CD4-positive, alpha-beta T cell treated with Interleukin-6 at 100 ng/mL for 8 hours (primary cell): ENCODE measurements at regions not wholly inside any gene's neighbourhood (a gene's known extent, or its start where the extent isn't known, plus 50 kb on each side); places are given as distances from the start of the nearest gene placed in this dataset.
"Not testable (repeated sequence)": the region's sequence is repeated elsewhere in the genome, so short reads cannot be mapped to it uniquely, and the experiment has no call there.

Experiments
- DNase-seq: peaks from one replicate; pipeline ENCODE4 v3.0.0-alpha.2; 2020; ENCODE audit warnings: mixed read lengths, low spot score

DNA sequence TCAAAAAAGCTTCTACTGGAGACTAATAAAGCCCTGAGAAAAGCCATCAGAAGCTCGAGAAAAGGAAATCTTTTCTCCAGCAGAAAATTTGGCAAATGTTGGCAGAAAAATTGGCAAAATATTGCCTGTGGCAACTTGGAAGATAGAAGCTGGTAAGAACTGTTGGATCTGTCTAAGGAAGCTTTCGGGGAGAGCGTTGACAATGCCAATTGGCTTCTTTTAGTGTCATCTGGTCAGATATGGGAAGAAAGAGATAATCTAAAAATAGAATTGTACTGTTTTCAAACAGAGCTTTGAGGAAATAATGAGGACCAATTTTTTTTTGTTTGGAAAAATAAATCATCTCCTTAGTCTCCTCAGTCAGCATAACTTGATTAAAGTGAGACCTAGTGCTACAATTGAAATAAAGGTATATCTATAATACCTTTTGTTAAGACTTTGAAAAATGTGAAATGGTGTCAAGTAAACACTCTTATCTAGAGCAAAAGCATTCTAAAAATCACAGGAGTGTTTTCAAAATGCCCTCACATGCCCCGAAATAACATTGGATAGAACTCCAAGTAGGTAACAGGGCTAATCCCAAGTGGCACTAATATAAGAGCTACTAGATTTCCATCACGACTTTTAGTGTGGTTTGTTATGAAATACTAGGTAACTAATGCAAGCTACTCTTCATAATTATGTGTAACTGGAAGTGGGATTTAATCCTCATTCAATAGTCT lies 882.2 kb upstream of the B3GALT2 start:
- no peak for DNase-seq

DNA sequence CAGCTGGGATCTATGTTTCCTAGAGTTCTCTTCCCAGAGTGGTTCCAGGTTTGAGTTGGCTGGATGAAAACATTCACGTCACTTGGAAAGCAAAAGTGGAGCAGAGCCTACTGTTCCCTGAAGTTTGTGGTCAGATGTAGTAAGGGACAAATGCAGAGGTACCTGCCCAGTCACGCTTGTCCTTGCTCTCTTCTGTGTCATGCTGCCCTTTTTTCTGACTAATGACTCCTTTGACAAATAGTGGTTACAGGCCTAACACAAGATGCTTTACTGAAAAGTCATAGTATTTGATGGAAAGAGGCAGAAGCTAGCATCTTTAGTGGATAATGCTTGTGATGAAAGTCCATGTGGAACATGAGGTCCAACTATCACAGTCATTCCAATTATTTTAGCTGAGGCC lies 881.4 kb upstream of the B3GALT2 start:
- DNase-seq, result no peak

DNA sequence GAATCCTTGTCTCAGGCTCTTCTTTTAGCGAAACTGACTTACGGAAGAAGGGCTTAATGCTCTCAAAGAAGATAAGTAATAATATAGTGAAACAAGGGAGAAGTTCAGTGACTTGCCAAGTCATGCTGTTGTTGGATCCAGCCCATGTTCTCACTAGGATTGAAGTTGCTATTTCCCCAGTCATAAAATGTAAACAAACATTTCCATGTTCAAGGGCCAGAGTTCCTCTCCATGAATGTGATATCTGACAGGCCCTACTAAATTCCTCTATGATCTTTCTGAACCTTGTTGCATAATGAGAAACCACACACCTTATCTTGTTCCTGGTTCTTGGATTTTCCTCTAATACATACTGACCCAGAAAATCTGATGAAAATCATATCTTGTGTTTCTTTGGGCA lies 876.5 kb upstream of the B3GALT2 start:
- DNase-seq, result no peak

DNA sequence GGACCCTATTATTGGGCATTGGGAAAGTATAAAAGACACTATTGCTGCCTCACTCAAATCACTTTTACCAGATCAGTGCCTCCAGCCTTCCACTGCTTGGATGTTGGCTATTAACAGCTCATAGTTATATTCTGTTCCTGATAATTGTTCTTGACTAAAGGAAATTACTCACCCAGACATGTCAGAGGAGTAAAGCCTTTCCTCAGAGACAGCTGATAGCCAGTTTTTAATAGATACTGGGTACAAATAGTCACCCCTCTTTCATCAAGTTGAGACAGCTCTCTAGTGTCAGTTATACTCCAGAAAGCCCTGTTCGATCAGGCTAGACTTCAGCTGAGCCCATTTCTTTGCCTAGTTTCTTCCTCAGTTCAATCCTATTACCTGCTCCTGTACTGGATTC lies 876.1 kb upstream of the B3GALT2 start:
- DNase-seq, result no peak

DNA sequence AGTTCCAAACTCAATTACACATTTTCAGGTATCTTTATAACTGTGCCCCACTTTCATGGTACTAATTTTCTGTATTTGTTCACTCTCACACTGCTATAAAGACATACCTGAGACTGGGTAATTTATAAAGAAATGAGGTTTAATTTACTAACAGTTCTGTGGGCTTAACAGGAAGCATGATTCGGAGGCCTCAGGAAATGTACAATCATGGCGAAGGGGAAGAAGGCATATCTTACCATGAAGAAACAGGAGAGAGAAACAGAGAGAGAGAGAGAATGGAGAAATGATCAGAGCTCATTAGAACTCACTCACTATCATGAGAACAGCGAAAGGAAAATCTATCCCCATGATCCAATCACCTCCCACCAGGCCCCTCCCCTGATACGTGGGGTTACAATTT lies 874.1 kb upstream of the B3GALT2 start:
- no peak for DNase-seq

DNA sequence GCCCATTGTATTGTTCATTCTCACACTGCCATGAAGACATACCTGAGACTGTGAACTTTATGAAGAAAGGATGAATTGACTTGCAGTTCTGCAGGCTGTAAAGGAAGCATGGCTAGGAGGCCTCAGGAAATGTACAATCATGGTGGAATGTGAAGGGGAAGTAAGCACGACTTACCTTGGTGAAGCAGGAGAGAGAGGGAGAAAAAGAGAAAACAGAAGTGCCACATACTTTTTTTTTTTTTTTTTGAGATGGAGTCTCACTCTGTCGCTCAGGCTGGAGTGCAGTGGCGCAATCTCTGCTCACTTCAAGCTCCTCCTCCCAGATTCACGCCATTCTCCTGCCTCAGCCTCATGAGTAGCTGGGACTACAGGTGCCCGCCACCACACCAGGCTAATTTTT lies 871.9 kb upstream of the B3GALT2 start:
- not testable (repeated sequence) for DNase-seq

DNA sequence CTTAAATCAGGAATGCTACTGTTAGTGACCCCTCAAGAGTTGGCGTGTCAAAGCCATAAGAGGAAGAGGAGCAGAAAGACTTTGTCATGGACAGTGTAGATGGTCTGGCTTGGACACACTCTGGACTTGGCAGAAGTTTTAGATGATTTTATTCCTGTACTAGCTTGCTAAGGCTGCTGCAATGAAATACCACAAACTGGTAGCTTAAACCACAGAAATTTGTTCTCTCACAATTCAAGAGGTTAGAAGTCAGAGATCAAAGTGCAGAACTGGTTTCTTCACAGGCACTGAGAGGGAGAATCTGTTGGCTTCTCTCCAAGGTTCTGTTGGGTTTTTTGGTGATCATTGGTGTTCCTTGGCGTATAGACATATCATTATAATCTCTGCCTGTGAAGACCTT lies 869.8 kb upstream of the B3GALT2 start:
- peak; percentile 82 for DNase-seq

DNA sequence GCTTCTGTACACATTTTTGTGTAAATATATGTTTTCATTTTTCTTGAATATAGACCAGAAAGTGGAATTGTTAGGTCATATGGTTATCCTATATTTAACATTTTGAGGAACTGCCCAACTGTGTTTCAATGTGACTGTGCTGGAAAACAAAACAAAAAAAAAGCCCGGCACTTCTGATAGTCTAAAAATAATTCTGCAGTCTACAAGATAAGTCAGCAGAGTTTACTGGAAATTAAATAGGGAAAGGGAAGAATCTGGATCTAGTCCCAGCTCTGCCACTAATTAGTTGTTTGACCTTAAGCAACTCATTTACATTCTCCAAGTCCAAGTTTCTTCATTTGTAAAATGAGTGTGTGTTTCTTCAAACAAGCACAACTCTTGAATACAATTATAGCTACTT lies 869.1 kb upstream of the B3GALT2 start:
- no peak for DNase-seq

DNA sequence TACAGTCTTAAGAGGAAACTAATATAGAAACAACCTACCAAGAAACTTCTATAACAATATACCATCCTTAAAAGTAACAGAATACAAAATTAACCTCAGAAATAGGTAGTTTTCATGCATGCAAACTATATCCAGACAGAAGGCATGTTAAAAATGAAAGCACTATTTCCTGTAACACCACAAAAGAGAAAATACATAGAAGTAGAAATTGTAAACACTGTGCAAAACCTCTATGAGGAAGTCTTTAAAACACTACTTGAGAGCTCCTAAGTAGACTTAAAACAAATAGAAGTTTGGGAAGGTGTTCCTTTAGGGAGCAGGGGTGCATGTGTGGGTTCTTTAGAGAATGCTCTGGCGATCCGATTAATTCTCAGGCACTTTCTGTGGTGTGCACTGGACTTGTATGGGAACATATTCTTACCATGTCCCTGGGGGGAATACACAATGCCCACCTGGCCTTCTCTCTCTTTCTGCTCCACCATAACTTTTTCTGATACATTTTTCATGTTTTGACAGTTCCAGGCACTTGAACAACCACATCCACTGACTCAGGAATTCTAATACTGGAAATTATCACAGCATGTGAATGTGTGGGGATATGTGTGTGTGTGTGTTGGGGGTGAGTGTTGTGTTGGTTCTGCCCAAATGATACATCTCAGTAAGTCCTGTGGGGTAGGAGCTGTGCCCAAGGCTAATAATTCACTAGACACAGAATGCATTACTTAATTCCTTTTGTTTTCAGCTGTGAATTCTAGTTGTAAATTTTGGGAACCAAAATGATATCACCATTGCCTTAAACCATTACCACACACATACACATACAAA lies 866.3 kb upstream of the B3GALT2 start:
- peak; percentile 21 for DNase-seq

DNA sequence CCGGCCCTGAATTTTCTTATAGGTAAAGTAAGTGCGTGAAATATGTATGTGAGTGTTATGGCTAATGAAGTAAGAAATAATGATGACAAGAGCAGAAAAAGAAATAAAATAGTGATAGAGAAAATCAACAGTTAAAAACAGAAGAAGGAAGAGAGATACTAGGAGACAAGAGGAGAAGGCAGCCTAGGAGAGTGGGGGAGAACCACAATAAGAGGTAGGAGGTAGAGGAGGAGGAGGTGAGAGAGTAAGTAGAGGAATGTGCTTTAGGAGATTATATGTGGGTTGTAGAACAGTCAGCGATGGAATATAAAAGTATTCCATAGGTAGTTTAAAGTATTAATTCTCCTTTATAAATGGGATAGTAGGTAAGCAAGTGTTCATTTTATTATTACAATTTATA lies 861.5 kb upstream of the B3GALT2 start:
- DNase-seq, result no peak

DNA sequence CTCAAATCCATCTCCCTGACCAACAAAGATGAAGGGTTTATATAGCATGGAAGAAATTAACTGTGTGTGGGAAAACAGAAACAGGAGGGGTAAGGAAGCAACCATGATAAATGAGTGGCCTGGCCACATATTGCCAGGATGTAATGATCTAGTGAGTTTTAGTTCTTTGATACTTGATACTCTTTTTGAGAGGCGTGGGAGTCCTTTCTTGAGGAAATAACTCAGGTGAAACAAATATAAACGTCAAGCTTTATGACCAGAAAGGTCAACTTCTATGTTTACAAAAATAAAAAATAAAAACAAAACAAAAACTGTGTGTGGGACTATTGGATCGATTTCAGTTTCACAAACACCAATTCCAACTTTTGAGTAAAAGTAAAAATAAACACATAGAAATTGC lies 860.8 kb upstream of the B3GALT2 start:
- no peak for DNase-seq

DNA sequence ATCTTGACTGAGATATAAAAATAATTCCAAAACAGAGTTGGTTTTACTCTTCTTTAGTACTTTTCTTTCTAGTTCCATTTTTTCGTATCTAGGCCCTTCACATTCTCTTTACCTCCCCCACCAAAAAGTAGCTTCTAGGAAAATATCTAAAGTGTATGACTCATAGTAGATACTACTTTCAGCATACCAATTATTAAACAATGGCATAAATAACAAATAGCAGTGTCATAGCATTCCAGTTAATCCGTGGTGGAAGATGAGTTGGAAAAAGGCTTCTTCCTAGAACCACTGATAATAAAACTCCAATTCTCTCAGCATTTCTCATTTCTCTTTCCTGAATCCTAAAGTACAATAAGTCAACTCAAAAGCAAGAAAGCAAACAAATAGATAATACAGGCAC lies 859.0 kb upstream of the B3GALT2 start:
- DNase-seq, result no peak

DNA sequence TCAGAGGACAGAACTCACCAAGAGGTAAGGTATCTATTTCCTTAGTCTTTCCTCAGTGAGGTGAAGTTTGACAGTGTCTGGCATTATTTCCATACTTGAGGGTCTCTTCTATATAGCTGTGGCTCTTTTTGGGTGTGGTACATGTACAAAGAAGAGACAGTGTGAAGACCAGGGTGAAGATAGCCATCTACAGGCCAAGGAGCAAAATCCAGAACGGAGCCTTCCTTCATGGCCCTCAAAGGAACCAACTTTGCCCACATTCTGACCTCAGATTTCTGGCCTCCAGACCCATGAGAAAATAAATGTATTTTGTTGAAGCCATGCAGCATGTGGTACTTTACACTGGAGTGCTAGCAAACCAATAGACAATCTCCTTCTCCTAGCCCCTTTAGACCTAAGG lies 858.5 kb upstream of the B3GALT2 start:
- DNase-seq, result no peak

DNA sequence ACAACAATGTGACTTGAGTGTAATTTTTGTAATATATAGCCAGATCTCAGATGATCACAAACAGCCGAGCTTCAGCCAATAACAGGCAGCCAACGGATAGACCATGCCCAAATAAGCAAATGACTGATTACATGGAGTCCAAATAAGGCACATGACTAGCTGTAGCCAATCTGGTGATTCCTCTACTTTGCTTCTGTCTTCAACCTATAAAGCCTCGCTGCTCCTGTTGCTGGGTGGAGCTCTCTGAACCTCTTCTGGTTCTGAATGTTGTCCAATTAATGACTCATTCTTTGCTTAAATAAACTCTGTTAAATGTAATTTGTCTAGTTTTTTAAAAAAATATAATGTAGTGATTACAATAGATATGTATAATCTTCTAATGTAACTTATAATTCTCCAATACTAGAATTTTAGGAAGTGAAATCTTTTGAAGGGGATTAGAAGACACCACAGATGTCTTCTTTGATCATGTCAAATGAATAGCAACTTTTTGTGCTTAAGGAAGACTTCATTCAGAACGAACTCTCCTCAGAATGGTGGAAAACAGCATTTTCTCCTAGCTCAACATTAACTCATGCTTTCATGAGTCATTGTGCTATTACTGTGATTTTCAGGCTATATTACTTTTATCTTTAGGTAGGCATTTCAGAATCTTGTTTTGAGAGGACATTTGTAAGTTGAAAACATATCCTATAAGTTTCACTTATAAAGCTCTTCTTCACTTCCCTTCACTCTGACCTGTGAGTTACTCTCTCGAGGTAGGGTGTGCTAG lies 857.8 kb upstream of the B3GALT2 start:
- no peak for DNase-seq

DNA sequence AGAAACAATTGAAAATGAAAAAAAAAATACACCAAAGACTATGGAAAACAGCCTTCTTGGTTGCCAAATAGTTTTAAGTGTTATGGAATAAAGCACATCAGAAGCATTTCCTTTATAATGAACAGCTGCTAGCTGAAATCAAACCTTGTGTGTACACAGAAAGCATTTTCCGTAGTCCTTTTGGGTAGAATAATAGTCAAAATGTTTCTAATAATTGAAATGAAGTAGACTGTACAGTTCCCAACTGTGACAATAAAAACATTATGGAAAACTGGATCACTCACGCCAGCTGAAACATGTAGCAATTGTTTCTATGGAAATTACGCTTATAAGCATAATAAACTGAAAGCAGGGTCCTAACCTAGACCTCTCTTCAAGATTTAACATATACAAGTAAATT lies 856.3 kb upstream of the B3GALT2 start:
- no peak for DNase-seq

DNA sequence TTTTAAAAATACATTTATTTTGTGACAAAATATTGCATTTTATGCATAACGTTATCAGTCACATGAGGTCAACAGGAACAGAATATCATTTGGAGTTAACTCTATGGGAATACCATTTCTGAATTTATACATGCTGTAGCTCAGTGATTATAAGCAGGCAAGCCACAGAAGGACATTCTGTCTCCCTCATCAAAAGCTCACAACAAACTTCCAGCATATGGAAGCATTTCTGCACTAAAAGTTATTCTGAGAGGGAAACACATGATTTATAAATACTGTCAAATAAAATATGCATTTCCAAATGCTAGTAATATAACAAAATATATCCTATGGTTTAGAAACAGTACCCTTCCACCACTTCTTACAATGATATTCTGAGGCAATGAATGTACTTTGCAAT lies 854.1 kb upstream of the B3GALT2 start:
- no peak for DNase-seq

DNA sequence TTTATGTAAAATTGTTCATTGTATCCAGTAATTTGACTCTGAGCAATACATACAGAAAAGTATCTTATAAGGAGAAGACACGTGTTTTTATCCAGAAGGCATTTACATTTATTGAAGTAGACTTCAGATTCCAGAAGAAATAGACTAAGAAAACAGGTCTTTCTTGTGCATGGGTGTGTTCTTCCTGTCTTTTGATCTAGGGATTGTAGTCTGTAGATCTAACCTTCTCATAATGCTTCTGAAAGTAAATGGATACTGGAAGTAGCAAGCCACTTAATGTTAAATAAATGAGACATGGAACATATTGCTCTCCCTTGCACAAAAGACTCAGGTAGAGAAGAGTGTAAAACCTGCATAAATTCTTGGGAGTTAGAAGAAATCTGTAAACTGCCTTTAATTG lies 853.2 kb upstream of the B3GALT2 start:
- no peak for DNase-seq

DNA sequence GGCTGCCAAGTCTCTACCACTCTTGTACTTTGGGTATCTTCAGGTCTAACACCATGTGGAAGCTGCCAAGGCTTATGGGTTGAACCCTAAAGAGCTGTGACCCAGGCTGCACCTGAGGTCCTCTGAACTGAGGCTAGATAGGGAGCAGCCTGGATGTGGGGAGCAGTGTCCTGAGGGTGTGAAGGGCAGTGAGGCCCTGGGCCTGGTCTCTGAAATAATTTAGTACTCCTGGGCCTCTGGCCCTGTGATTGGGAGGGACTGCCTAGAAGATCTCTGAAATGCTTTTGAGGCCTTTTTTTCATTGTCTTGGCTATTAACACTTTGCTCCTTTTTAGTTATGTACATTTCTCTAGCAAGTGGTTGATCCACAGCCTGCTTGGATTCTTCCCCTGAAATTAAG lies 847.2 kb upstream of the B3GALT2 start:
- DNase-seq, result no peak

DNA sequence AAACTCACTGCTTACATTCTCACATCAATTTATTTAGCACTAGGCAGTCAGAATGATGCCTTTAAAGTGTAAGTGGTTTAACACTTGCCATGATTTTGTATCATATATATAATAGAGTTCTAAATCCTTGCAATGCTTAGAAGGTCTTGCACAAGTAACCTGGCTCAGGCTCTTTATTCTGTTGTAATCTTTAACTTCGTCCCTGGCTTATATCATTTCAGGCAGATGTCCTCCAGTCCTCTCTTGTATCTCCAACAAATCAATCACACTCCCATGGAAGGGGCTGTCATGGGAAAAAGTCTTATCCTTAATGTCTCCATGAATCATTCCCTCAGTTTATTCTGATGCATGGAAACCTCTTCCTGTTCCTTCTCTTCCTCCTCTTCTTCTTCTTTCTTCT lies 841.6 kb upstream of the B3GALT2 start:
- DNase-seq, result no peak

DNA sequence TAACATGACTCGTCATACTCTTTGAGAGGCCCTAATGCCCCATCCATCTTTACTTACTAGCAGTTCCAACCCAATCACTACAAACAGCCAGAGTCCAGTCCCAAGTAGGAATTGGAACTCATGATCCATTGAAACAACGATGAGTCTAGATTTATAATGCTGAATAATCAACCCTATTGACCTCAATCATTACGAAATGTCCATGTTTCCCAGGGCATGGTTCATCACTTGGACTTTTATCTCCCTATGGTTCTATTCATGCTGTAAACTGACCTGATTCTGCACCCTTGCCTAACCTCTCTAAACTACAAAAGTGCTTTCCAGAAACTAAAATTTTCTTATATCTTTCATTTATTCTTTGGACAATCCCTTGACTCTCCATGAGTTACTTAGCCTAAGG lies 840.0 kb upstream of the B3GALT2 start:
- DNase-seq, result no peak

DNA sequence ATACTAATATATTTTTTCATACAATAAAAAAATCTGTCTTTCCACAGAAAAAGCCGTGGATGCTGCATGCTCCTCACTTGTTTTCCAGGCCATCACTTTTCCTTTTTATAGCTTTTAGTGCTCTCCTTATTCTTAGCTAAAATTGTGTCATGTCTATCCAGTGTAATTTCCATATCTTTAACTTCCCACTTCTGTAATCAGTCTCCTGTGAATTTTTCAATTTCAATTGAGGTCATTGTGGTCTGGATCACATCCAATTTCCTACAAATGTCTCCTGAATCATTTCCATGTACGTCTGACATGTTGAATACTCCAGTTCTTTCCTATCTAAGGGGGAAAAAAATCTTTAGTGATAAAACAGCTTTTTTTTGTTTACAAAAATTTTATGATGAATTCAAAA lies 838.2 kb upstream of the B3GALT2 start:
- DNase-seq, result no peak

DNA sequence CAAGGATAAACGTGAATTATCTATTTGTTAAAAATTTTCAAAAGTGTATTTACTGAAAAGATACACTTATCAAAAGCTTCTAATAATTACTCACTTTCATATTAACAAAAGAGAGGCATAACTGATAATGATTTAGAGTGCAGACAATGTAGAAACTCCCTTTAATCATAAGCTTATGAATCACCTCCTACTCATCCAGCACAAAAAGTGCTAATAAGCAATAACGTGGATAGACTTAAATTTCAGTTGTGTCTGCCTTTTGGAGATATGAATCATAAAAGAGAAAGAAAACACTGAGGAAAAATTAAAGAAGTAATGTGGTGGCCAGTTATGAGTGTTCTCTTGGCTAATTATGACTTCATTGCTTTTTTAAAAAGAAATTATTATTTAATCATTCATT lies 827.6 kb upstream of the B3GALT2 start:
- DNase-seq, result no peak

DNA sequence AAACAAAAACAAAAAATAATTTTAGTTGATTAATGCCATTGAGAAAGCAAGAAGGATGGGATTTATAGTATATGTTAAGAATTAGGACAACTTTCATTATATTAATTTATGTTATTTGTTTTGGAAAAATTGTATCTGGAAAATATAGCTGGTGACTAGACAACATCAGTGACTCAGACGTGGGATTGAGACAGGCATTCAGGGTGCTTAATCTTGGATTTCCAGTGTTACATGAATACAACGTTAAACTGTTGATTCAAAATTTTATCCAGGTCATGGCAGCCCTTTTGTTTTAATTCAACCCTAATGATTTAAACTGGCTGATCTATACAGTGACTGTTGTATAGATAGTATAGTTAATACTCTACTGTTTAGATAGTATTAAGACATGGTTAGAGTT lies 827.1 kb upstream of the B3GALT2 start:
- DNase-seq, result no peak
